ENCODE measurements at regions not wholly inside any gene's neighbourhood (a gene's known extent, or its start where the extent isn't known, plus 50 kb on each side); places are given as distances from the start of the nearest gene placed in this dataset.

DNA sequence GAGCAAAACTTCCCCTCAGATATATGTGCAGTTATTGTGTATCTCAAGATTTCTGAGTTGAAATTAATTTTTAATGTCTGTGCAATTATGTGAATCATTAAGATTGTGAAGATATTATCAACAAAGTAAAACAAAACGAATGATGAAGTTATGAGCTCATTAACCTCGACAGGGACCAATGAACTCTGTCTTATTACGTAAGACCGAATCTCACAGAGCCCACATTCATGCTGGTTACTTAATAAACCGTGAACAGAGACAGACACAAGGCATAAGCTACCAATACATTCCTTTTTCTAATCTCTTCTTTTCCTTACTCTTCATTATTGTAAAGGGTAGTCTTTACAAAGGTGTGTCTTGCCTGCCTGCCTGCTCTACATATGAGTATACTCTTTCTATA is 568.7 kb downstream of the RPS29 start:
- TF ChIP-seq, protein P1, sequence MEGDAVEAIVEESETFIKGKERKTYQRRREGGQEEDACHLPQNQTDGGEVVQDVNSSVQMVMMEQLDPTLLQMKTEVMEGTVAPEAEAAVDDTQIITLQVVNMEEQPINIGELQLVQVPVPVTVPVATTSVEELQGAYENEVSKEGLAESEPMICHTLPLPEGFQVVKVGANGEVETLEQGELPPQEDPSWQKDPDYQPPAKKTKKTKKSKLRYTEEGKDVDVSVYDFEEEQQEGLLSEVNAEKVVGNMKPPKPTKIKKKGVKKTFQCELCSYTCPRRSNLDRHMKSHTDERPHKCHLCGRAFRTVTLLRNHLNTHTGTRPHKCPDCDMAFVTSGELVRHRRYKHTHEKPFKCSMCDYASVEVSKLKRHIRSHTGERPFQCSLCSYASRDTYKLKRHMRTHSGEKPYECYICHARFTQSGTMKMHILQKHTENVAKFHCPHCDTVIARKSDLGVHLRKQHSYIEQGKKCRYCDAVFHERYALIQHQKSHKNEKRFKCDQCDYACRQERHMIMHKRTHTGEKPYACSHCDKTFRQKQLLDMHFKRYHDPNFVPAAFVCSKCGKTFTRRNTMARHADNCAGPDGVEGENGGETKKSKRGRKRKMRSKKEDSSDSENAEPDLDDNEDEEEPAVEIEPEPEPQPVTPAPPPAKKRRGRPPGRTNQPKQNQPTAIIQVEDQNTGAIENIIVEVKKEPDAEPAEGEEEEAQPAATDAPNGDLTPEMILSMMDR (conservative IDR thresholded peaks at IDR 0.05 in 1 of 2, IDR thresholded peaks at IDR 0.05 in 1 of 2; ENCODE audit: extremely low read depth in 1 of 2, insufficient read depth in 1 of 2, low read depth in 1 of 2, low read length in 2 of 2): no peak
- no peak for TF ChIP-seq EZH2 (IDR thresholded peaks at IDR 0.05; ENCODE audit: borderline replicate concordance, low read length)

Data from mammary epithelial cell (primary cell).